ENCODE measurements at regions not wholly inside any gene's neighbourhood (a gene's known extent, or its start where the extent isn't known, plus 50 kb on each side); places are given as distances from the start of the nearest gene placed in this dataset.

GRCh38 chr5:155278532-155278931 lies 265.0 kb downstream of the KIF4B start:
- TF ChIP-seq, protein P1, sequence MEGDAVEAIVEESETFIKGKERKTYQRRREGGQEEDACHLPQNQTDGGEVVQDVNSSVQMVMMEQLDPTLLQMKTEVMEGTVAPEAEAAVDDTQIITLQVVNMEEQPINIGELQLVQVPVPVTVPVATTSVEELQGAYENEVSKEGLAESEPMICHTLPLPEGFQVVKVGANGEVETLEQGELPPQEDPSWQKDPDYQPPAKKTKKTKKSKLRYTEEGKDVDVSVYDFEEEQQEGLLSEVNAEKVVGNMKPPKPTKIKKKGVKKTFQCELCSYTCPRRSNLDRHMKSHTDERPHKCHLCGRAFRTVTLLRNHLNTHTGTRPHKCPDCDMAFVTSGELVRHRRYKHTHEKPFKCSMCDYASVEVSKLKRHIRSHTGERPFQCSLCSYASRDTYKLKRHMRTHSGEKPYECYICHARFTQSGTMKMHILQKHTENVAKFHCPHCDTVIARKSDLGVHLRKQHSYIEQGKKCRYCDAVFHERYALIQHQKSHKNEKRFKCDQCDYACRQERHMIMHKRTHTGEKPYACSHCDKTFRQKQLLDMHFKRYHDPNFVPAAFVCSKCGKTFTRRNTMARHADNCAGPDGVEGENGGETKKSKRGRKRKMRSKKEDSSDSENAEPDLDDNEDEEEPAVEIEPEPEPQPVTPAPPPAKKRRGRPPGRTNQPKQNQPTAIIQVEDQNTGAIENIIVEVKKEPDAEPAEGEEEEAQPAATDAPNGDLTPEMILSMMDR (IDR thresholded peaks at IDR 0.05; ENCODE audit: low read length), result no peak
- TF ChIP-seq EZH2phosphoT487 (IDR thresholded peaks at IDR 0.05; ENCODE audit: low read length) (no peak), EZH2 (optimal IDR thresholded peaks at IDR 0.05; ENCODE audit: low read depth, low read length) (no peak)

Measured in MM.1S (cell line).